HG03097 (cell line): ENCODE measurements at regions not wholly inside any gene's neighbourhood (a gene's known extent, or its start where the extent isn't known, plus 50 kb on each side); places are given as distances from the start of the nearest gene placed in this dataset.
"Not testable (repeated sequence)": the region's sequence is repeated elsewhere in the genome, so short reads cannot be mapped to it uniquely, and the experiment has no call there.

Experiments
- ATAC-seq: cut with Tn5 transposase; IDR thresholded peaks from one replicate; pipeline ENCODE4 v1.9.1; 2021; ENCODE audit not compliant: unreplicated experiment, low FRiP score

DNA sequence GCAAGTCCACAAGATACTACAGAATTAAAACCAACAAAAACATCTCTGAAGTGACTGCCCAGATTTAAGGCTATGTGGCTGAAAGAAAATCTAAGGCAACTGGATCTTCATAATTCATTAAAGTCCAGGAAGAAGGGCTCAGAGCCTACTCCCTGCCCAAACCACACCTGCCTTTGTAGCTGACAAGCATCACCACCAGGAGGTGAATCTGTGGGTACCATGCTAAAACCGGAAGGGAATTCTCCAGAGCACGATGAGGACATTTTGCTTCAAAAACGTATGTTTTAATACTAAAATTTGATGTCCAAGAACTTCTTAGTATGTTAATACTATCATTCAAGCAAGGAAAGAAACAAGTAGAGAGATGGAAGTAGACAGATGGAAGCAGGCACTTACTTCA, 495.9 kb upstream of the NECTIN3 start:
- ATAC-seq, result no peak

DNA sequence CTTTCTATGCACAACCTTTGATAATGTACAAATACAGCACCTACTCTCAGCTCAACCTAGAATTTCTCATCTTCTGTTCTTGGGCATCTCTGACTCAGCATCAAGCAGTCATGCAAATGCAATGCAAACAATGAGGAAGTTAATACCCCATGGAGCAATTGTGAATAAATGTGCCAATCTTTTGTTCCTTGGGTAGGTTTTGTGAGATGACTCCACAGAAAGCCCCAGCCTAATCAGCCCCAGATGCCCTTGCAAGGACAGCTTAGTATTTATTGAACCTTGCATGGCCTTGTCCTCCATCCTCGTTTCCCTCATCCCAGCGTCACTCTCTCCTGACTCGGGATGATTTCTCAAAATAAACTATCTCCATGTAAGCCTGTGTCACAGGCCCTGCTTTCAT, 494.7 kb upstream of the NECTIN3 start:
- ATAC-seq, result no peak

DNA sequence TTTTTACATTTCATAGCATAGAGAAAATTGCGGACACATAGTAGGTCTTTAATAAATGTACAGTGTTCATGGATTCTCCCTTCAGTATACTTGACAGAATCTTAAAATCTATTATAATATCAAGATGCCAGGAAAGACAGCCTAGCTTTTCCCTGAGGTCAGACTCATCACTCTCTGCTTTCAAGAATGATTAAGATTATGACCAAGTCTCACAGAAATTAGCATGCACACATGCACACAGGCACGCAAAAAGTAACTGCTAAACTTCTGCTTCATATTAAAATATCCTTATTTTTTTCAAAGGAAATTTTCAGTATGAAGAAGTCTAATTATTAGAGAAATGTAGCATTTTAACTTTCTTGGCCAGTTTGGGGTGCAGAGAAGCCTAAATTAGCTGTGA, 493.8 kb upstream of the NECTIN3 start:
- ATAC-seq, result no peak

DNA sequence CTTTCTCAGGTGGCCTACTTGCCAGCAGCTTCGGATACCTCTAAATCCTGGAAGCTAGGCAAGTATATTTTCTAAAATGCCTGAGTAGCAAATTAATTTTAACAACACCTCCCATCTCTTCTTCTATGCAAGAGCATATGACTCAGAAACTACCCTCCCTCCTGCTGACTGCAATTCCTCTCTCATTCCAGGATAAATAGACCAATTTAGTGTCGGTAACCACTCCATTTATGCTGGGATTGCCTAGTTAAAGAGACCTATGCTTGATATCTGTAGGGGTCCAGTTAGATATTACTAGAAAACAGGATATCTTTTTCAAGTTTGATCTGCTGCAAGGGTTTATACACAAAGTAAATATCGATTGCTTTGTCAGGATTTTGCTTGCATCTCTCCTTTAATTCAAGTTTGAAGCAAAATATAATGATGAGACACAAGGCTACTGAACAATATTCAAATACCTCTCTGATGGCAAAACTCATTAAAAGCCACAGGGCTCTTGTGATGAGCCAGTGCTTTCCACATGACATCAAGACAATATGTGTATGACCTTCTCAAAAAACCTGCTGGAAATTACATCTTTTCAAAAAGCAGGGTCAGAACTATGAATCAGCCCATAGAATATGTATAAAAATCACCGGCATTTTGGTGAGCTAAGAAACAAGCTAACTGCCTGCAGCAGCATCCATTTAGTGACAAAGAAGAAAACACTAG, 491.6 kb upstream of the NECTIN3 start:
- ATAC-seq, result no peak

DNA sequence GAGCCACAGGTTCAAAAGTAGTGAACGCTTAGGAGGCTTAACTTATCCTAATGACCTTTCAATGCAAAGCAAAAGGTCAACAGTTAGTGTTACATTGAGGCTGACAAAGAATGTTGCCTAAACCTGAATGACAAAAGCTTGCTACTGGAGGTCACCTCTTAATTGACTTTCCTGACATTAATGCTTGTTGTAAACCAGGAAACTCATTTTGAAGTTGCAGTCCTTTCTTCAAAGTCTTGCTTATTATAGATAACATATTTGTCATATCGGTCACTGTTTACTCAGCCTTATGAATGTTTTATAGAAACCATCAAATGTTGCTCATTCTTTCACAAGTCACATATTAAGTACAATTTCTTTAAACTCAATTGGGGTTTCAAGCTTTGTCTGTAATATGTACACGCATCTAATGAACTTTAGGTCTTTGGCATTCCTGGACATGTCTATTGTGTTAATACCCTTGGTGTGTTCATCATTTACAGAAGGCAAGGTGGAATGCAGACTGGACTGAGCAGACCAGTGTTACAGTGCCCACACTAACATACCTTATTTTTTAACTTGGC, 488.2 kb upstream of the NECTIN3 start:
- no peak for ATAC-seq

DNA sequence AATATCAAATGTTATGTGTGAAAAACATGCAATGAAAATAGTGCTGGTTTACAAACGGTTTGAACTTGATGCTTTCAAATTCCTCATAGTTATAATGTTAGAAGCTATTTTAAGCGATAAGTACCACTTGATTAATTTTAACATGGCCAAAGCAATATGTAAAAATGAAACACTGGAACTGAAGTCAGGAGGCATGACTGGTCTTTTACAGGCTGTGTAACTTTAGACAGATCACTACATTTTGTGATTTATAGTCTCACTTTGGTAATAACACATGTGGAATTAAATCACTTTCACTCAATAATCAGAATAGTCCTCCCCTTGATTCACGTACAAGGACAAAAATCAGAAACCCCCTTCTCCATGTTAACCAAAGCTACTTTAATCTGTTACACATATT, 482.7 kb upstream of the NECTIN3 start:
- ATAC-seq, result no peak

DNA sequence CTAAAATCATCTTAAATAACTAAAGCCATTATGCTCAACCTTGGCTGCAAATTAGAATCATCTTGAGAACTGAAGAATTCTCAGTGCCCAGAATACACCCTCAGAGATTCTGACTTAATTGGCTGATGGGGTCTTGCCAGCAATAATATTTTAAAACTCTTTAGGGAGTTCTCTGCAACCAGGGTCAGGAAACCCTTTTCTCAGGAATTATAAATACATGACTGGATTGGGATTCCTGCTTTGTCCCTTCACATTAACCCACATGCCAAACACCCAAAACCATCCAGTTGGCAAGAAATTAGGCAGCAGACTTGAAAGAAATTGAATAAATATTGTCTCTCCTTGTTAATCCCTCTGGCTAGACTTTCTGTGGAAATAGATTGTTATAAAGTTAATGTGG, 482.3 kb upstream of the NECTIN3 start:
- ATAC-seq, result no peak

DNA sequence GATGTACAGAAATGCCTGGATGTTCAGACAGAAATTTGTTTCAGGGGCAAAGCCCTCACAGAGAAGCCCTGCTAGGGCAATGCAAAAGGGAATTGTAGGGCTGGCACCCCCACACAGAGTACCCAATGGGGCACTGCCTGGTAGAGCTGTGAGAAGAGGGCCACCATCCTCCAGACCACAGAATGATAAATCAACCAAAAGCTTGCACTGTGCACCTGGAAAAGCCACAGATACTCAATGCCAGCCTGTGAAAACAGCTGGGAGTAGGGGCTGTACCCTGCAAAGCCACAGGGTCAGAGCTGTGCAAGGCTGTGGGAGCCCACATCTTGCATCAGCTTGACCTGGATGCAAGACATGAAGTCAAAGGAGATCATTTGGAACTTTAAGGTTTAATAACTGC, 477.9 kb upstream of the NECTIN3 start:
- ATAC-seq, result no peak

DNA sequence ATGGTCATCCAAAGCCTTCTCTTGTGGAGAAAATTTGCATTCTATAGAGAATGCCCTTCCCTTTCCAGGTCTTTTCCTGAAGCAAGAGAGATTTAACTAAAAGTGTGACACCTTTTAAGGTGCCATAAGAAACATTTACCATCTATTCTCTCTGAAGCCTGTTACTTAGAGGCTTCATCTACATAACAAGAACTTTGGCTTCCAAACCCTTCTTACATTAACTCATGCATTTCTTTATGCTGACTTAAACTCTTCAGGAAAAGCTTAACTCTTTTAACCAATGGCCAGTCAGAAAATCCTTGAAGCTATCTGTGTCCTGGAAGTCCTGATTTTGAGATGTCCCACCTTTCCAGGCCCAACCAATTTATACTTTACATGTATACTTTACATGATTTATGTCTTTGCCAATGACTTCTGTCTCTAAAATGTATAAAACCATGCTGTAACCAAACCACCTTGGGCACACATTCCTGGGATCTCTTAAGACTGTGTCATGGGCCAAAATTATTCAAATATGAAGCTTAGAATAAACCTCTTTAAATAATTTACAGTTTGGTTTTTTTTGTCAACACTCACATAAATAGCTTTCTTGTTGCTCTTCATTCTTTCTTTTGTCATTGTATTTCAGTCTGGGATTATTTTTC, 472.6 kb upstream of the NECTIN3 start:
- ATAC-seq, result no peak

DNA sequence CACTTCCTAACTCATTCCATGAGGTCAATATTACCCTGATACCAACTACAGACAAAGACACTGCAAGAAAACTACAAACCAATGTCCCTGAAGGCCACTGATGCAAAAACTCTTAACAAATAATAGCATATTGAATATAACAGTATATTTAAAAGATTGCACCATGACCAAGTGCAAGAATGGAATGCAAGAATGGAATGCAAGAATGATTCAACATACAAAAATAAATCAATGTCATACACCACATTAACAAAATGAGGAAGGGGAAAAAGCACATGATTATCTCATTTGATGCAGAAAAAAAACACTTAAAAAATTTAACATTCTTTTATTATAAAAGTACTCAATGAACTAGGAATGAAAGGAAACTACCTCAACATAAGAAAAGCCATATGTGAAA, 463.1 kb upstream of the NECTIN3 start:
- ATAC-seq, result no peak

DNA sequence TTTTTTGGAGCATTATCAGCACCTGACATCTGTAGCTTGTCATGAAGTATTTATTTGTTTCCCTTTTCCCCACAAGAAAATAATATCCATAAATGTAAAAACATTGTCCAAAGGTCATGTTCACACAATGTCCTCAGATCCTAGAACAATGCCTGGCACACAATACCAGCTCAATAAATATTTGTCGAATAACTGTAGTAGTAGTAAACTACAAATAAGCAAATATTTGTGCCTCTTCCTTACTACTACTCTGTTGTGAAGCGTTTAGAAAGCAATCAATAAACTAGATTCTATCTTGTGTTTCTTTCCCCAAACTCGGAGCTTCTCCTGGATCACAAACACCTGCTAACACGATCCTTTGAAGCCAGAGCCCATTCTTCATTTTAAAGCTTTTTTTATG, 459.6 kb upstream of the NECTIN3 start:
- ATAC-seq, result no peak

DNA sequence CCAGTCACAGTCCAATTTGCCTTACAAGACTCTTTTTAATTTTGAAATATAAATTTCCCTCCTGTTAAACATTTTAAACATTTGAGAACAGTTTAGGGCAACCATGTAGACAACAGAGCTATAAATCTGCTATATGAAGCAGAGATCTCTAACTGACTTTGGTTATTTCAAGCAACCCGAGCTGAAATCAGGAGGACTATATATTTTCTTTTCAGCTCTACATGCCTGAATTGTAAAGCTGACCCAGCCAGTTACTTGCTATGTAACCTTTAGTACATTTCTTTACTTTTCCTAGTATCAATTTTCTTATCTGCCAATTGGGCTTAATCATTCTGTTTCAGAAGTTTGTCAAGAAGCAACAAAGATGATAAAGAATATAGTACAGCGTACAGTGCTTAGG, 457.4 kb upstream of the NECTIN3 start:
- no peak for ATAC-seq

DNA sequence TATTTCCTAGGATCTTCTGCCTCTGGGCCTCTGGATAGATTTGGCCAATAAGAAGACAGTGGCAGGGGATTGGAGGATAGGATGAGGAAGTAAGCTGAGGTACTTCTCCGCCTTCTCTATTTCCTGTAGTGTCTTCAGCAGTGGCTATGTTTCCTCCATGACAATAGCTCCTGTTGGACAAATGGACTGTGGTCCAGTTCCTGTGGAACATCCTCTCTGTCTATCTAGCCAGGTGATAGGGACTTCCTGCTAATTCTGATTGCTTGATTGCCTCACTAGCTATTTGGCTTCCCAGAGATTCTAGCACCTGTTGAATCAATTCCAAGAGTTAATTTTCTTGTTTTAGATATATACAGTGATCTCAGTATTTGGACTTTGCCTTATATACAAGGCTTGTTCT, 456.2 kb upstream of the NECTIN3 start:
- no peak for ATAC-seq

DNA sequence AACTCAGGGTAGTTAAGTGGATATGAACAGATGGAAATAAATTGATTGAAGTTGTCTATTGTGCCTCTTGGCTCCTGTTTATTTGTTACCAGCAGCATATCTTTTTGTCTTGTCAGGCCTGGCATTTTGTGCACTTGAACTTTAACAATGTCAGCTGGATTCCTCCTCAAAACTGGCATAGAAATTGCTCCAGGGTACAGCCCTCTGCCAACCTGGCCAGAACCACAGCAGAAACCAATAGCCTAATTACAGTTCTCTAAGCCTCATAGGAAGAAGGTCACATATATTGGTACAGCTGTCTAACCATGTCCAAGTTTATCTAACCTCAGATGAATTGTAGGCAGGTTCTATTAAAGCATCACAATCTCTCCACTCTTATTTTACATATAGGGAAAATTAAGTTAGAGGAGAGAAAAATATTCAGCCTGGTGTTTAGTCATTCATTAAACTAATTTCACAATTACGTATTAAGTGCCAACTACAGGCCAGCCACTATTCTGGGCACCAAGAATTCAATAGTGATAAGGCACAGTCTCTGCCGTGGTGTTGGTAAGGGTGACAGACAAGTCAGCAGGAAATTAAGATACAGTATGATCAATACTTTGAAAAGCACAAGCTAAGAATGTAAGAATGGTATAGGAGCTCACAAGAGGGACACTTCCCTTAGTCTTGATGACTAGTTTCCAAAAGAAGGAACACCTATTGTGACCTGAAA, 452.9 kb upstream of the NECTIN3 start:
- no peak for ATAC-seq

DNA sequence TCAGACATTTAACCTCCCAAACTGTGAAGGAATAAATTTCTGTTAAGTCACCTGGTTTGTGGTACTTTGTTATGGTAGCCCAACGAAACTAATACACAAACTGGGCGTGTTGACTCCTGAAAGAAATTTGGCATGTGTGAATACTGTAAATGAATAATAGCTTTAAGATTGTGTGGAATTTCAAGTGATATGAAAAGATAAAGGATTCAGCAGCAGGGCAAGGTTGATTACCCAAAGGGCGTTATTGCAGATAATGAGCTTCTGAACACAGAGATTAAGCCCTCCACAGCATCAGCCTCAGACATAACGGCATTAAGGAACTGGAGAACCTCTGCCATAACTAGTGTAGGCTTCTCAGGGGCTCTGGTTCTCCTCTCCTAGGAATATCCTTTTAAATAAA, 451.5 kb upstream of the NECTIN3 start:
- no peak for ATAC-seq

DNA sequence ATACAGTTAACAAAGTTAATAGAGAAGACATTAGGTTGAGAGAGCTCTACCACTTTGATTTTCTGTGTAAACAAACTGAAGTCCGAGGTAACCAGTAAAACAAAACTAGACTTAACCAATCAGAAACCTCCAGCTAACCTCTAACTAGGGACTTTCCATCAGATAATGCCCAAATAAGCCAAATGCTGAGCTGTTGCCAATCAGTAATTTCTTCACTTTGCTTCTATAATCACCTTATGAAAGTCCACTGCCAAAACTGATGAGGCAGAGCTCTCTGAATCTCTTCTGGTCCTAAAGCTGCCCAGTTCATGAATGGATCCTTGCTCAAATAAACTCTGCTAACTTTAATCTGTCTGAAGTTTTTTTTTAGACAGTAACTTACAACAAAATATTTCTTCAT, 448.0 kb upstream of the NECTIN3 start:
- no peak for ATAC-seq

DNA sequence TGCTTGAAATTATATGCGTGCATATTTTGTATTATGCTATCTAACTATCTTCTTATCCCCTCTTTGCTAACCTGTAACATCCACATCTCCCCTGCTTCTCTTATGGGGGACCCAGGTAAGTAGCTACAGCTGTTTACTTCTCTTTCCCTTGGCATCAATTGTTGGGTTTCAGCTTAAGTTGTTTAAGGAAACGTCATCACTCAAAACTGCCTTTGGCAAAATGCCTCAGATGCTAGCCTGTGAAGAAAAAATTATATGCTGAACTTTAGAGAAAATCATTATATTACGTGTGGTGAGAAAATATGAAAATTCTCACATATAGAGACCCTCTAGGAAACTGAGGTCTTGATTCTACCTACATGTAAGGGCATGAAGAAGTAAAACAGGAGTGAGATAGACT, 447.0 kb upstream of the NECTIN3 start:
- no peak for ATAC-seq

DNA sequence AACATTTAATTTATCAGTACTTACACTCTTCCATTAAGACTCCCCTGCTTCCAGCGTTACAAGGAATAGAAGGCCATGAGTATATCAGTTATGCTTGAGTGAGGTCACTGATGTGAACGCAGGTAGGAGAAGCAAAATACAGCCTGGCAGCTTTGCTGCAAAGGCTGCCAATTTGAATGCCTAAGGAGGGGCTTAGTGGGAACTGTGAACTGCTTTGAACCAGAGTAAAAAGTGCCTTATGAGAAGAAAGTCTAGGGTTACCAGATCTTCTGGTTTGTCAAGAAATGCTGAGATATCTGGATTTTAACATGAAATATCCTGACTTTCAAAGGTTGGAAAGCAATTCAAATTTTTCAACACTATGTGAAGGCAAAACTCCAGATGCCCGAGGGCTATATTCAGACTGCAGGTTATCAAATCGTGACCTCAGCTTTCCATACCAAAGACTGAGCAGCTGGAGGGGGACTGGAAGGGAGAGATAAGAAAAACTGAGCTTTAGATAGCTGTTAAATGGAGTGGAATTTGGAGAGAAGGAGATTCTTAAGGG, 446.3 kb upstream of the NECTIN3 start:
- ATAC-seq, result no peak

DNA sequence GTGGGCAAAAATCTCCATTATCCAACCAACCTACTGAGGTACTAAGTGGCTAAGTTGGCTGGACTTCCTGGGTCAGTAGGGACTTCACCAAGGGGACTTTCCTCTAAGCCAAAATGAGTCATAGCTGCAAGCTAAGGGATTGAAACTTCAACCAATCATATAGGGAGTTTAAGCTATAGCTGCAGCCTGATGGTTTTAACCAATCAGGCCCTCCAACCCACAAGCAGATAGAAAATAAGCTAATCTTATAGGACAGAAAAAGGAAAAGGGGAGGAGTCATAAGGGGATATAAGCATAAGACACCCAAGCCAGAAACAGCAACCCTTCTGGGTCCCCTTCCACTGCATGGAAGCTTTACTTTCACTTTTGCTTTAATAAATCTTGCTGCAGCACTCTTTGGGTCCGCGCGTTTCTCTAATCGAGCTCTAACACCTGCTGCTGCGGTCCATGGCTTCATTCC, 444.9 kb upstream of the NECTIN3 start:
- ATAC-seq, result not testable (repeated sequence)

DNA sequence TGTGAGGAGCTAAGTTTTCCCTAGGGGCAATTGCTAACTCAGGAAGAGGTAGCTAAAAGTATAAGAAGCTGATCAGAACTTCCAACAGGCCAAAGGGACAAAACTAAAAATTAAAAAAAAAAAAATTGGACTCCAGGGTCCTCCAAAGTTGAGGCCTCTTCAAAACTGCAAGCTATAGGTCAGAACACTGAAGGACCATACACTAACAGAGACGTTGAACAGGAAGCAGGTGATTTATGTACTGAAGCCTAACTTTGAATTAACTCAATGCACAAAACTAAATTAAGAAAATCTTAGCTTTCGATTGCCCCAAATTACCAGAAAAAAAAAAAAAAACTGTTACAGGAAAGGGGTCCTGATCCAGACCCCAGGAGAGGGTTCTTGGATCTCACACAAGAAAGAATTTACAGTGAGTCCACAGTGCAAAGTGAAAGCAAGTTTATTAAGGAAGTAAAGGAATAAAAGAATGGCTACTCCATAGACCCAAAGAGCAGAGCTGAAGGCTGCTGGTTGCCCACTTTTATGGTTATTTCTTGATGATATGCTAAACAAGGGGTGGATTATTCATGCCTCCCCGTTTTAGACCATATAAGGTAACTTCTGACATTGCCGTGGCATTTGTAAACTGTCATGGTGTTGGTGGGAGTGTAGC, 442.8 kb upstream of the NECTIN3 start:
- no peak for ATAC-seq

DNA sequence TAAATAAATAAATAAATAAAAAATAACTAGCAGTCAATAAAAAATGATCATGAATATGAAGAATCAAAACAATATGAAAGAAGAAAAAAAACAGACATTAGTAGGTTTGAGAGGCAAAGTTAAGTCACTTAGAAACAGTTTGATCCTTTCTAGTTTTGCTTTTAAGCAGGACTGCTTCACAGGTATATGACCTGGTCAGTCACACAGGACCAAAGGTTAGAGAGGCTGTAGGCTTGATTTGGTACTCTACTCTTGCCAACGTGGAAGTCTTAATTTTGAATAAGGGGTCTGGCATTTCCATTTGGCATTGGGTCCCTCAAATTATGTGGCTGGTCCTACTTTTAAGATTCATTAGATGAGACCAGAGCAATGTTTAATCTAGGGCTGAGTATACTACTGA, 441.7 kb upstream of the NECTIN3 start:
- ATAC-seq, result no peak
